Panc1 (cell line): ENCODE measurements at regions not wholly inside any gene's neighbourhood (a gene's known extent, or its start where the extent isn't known, plus 50 kb on each side); places are given as distances from the start of the nearest gene placed in this dataset.

ENCODE experiments used
- ATAC-seq: fragments of 200-7000 bp; cut with Tn5 transposase; 2 replicates; pipeline ENCODE4 v1.9.1; 2020; ENCODE audit warnings: mild to moderate bottlenecking, moderate library complexity
- BruUV-seq: library from RNA; stranded (reverse); fragments of 400-500 nt; replicated peaks from 2 replicates; lab custom pipeline; 2021; lab: Mats Ljungman, UMichigan
- CTCF ChIA-PET: fragments of 300-600 bp; sonication (Branson Sonifier 250); formaldehyde crosslinking; loops from one replicate; lab custom pipeline; 2022; ENCODE audit warnings: antibody characterized with exemption; lab: Charles Lee
- POLR2A ChIA-PET: fragments of 300-600 bp; sonication (Branson Sonifier 250); formaldehyde crosslinking; loops from one replicate; lab custom pipeline; 2022; ENCODE audit warnings: antibody characterized with exemption; lab: Charles Lee
- DNase-seq: peaks from one replicate; pipeline ENCODE4 v3.0.0-alpha.2; 2010; ENCODE audit warnings: low read depth, low spot score
- H3K27ac ChIP-seq: 2 replicates; pipeline ENCODE4 v1.5.1; 2011; ENCODE audit warnings: mild to moderate bottlenecking, low read length, inconsistent platforms
- H3K27me3 ChIP-seq: fragments of 200-500 bp; sonication (Bioruptor generic); 2 replicates; pipeline ENCODE4 v1.6.0; 2014; ENCODE audit warnings: low read length, inconsistent platforms; ENCODE audit not compliant: control insufficient read depth, insufficient read depth
- H3K36me3 ChIP-seq: fragments of 200-500 bp; sonication (Bioruptor generic); 2 replicates; pipeline ENCODE4 v1.5.1; 2014; ENCODE audit warnings: inconsistent platforms, mild to moderate bottlenecking, low read length, moderate library complexity; ENCODE audit not compliant: control insufficient read depth, insufficient read depth
- H3K4me1 ChIP-seq: 2 replicates; pipeline ENCODE4 v1.5.1; 2011; ENCODE audit warnings: inconsistent platforms, mild to moderate bottlenecking, low read length, moderate library complexity; ENCODE audit not compliant: control insufficient read depth, insufficient read depth
- H3K4me3 ChIP-seq, 2 experiments: 2 replicates each; pipeline ENCODE4 v1.5.1; 2011 to 2012; ENCODE audit warnings: low read depth in 2 of 2, low read length in 2 of 2, mild to moderate bottlenecking in 2 of 2, inconsistent platforms in 1 of 2, moderate library complexity in 1 of 2
- H3K9me3 ChIP-seq: fragments of 200-500 bp; sonication (Bioruptor generic); 2 replicates; pipeline ENCODE4 v1.5.1; 2014; ENCODE audit warnings: low read depth, mild to moderate bottlenecking, inconsistent platforms, low read length, moderate library complexity; ENCODE audit not compliant: control insufficient read depth, insufficient read depth
- POLR2AphosphoS5 ChIP-seq: IDR thresholded peaks from 2 replicates; pipeline ENCODE4 v1.6.1; 2012; ENCODE audit warnings: mild to moderate bottlenecking, low read depth, low read length, moderate library complexity
- SIN3A ChIP-seq: IDR thresholded peaks from 2 replicates; pipeline ENCODE4 v1.6.1; 2012; ENCODE audit warnings: low read depth, mild to moderate bottlenecking, low read length, moderate library complexity, borderline replicate concordance; ENCODE audit not compliant: insufficient read depth
- TCF7L2 ChIP-seq: IDR thresholded peaks from 2 replicates; pipeline ENCODE4 v1.6.1; 2011; ENCODE audit warnings: mild to moderate bottlenecking, low read depth, low read length, inconsistent platforms
- in situ Hi-C: cut with HindIII; loops from 2 replicates; pipeline ENCODE4 v1.10.0; 2016; ENCODE audit warnings: low sequenced_read_pairs, low pct_unique_long_range_greater_than_20kb
- intact Hi-C: fragments of 100-400 bp; cut with micrococcal nuclease; formaldehyde crosslinking; loops from one replicate; pipeline ENCODE4 v1.10.0; 2022; ENCODE audit not compliant: unreplicated experiment
- TF ChIP-seq, protein P1 (sequence below): fragments of 450-650 bp; IDR thresholded peaks from 2 replicates; pipeline ENCODE4 v1.5.1; 2017; ENCODE audit warnings: mild to moderate bottlenecking
- TF ChIP-seq, protein P2 (sequence below), 2 experiments: IDR thresholded peaks; 2 replicates each; pipeline ENCODE4 v1.6.1; 2011 to 2012; ENCODE audit warnings: low read depth in 2 of 2, control low read depth in 1 of 2, low read length in 1 of 2, mild to moderate bottlenecking in 1 of 2, moderate library complexity in 1 of 2; ENCODE audit not compliant: insufficient read depth in 1 of 2

- Histone ChIP-seq H3K9me3 (no peaks in the 10 kb centered on the region), H3K36me3 (no peaks in the 10 kb centered on the region), H3K4me3 (no peak overlapping the region), H3K4me1 (peaks cover 7% of the 10 kb centered on the region), H3K27me3 (no peaks in the 10 kb centered on the region), H3K27ac (no peak overlapping the region)
- ChIA-PET POLR2A (no interaction called here), CTCF (no interaction called here)
- no peak for ATAC-seq
- no peak for TF ChIP-seq POLR2AphosphoS5
- no peak for TF ChIP-seq TCF7L2
- TF ChIP-seq, protein P1, sequence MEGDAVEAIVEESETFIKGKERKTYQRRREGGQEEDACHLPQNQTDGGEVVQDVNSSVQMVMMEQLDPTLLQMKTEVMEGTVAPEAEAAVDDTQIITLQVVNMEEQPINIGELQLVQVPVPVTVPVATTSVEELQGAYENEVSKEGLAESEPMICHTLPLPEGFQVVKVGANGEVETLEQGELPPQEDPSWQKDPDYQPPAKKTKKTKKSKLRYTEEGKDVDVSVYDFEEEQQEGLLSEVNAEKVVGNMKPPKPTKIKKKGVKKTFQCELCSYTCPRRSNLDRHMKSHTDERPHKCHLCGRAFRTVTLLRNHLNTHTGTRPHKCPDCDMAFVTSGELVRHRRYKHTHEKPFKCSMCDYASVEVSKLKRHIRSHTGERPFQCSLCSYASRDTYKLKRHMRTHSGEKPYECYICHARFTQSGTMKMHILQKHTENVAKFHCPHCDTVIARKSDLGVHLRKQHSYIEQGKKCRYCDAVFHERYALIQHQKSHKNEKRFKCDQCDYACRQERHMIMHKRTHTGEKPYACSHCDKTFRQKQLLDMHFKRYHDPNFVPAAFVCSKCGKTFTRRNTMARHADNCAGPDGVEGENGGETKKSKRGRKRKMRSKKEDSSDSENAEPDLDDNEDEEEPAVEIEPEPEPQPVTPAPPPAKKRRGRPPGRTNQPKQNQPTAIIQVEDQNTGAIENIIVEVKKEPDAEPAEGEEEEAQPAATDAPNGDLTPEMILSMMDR = no peak
- TF ChIP-seq, protein P2, sequence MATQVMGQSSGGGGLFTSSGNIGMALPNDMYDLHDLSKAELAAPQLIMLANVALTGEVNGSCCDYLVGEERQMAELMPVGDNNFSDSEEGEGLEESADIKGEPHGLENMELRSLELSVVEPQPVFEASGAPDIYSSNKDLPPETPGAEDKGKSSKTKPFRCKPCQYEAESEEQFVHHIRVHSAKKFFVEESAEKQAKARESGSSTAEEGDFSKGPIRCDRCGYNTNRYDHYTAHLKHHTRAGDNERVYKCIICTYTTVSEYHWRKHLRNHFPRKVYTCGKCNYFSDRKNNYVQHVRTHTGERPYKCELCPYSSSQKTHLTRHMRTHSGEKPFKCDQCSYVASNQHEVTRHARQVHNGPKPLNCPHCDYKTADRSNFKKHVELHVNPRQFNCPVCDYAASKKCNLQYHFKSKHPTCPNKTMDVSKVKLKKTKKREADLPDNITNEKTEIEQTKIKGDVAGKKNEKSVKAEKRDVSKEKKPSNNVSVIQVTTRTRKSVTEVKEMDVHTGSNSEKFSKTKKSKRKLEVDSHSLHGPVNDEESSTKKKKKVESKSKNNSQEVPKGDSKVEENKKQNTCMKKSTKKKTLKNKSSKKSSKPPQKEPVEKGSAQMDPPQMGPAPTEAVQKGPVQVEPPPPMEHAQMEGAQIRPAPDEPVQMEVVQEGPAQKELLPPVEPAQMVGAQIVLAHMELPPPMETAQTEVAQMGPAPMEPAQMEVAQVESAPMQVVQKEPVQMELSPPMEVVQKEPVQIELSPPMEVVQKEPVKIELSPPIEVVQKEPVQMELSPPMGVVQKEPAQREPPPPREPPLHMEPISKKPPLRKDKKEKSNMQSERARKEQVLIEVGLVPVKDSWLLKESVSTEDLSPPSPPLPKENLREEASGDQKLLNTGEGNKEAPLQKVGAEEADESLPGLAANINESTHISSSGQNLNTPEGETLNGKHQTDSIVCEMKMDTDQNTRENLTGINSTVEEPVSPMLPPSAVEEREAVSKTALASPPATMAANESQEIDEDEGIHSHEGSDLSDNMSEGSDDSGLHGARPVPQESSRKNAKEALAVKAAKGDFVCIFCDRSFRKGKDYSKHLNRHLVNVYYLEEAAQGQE (IDR thresholded peaks at IDR 0.05; ENCODE audit: insufficient read depth in 1 of 2, low read depth in 2 of 2, low read length in 1 of 2) = no peak
- no peak for TF ChIP-seq SIN3A
- in situ Hi-C loops (no loop called here), intact Hi-C loops (no loop called here)
- no peak for DNase-seq
- no TSS peak for BruUV-seq
Observed at GRCh38 chr20:46810448-46811223, 84.0 kb upstream of the EYA2 start.

- Histone ChIP-seq H3K4me3 (no peak overlapping the region), H3K27ac (no peak overlapping the region), H3K36me3 (no peaks in the 10 kb centered on the region), H3K4me1 (peaks cover 7% of the 10 kb centered on the region), H3K27me3 (no peaks in the 10 kb centered on the region), H3K9me3 (no peaks in the 10 kb centered on the region)
- POLR2A ChIA-PET = no interaction called here
- TF ChIP-seq, protein P1 = no peak
- no peak for TF ChIP-seq TCF7L2
- TF ChIP-seq POLR2AphosphoS5 = no peak
- no peak for TF ChIP-seq SIN3A
- TF ChIP-seq, protein P2 (IDR thresholded peaks at IDR 0.05; ENCODE audit: insufficient read depth in 1 of 2, low read depth in 2 of 2, low read length in 1 of 2) = no peak
- no peak for ATAC-seq
- CTCF ChIA-PET = interaction anchor here (0.6 kb wide), 1 partner anchor 38 kb away, joined by 4 read pairs; no protein-coding TSS in a partner anchor
- BruUV-seq = no TSS peak
- intact Hi-C loops = no loop called here
- DNase-seq = no peak
- in situ Hi-C loops = no loop called here
Observed at GRCh38 chr20:46811224-46812084, 83.2 kb upstream of the EYA2 start.
